ENCODE measurements at regions not wholly inside any gene's neighbourhood (a gene's known extent, or its start where the extent isn't known, plus 50 kb on each side); places are given as distances from the start of the nearest gene placed in this dataset.

DNA sequence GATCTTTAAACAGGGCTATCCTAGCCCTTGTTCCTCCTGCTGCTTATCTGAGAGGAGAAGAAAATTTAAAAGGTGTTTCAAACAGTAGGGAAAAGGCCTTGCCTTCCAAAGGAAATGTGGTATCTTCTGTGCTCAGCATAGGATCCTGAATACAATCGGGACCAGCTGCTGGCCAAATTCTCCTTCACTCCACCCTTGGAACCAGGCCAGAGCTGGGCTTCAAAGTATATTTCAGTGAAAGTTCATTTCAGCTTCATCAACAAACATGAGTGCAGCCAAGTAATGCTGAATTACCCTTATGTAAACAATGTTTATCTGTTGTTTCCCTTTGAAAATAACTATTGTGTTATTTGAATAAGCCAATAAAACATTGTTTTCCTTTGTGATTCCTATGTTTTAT, 146.5 kb upstream of the MEOX2 start:
- no peak for DNase-seq (ENCODE audit: low spot score)
- POLR2A ChIA-PET (ENCODE audit: low non-redundant PET): no interaction called here
- no peak overlapping the region for H3K27ac ChIP-seq
- CTCF ChIA-PET: no interaction called here
- TF ChIP-seq, protein P1, sequence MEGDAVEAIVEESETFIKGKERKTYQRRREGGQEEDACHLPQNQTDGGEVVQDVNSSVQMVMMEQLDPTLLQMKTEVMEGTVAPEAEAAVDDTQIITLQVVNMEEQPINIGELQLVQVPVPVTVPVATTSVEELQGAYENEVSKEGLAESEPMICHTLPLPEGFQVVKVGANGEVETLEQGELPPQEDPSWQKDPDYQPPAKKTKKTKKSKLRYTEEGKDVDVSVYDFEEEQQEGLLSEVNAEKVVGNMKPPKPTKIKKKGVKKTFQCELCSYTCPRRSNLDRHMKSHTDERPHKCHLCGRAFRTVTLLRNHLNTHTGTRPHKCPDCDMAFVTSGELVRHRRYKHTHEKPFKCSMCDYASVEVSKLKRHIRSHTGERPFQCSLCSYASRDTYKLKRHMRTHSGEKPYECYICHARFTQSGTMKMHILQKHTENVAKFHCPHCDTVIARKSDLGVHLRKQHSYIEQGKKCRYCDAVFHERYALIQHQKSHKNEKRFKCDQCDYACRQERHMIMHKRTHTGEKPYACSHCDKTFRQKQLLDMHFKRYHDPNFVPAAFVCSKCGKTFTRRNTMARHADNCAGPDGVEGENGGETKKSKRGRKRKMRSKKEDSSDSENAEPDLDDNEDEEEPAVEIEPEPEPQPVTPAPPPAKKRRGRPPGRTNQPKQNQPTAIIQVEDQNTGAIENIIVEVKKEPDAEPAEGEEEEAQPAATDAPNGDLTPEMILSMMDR (conservative IDR thresholded peaks at IDR 0.05; ENCODE audit: low read depth): no peak

DNA sequence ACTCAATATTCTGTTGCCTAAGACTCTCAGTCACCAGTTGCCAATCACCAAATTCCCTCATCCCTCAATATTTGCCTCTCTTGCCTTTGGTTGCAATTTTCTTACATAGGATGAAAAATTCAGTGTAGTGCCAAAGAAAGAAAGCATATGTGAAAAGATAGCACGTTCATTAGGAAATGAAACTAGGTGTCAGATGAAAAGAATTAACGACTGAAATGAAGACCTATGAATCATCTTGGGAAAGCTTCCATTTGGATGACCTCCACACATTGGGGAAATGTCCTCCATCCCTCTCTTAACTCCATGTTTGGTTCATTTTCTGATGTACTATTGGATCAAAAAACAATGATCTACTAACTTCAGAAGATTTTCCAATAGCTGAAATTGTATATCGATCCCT, 145.1 kb upstream of the MEOX2 start:
- ChIA-PET CTCF (no interaction called here), POLR2A (ENCODE audit: low non-redundant PET) (no interaction called here)
- TF ChIP-seq, protein P1 (conservative IDR thresholded peaks at IDR 0.05; ENCODE audit: low read depth): no peak
- no peak overlapping the region for H3K27ac ChIP-seq
- no peak for DNase-seq (ENCODE audit: low spot score)

DNA sequence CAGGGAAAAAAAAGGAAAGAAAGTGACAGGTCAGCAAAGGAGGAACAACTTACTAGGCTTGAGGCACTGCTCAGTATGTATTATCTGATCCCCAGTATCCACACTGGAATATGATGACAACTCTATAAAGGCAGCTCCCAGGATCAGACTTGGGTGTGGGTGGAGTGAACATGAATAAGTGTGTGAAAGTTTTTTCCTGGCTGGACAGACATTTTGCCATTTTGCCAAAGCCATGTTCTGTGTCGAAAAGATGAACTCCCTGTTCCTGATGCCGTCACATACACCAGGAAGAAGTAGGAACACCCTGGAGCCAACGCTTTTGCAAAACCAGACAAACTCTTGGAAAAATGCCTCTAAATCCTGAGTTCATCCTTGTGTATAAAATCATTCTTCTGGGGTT, 143.2 kb upstream of the MEOX2 start:
- H3K27ac ChIP-seq: no peak overlapping the region
- ChIA-PET POLR2A (ENCODE audit: low non-redundant PET) (no interaction called here), CTCF (no interaction called here)
- TF ChIP-seq, protein P1 (conservative IDR thresholded peaks at IDR 0.05; ENCODE audit: low read depth): no peak
- no peak for DNase-seq (ENCODE audit: low spot score)

DNA sequence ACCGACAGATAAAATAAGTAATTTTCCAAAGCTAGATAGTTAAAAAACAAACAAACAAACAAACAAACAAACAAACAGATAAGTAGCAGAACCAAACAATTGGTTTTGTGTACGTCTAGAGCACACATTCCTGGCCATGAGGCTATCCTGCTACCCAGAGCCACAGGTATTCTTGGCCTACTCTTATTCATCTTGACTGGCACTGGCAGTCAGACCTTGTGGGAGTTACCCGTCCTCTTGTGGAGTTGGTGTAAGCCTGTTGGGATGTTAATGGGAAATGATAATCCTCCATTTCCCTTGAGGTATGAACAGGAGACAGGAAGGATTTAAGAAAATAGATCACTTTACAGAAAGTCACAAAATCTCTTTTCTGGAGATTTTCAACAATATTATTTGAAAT, 142.4 kb upstream of the MEOX2 start:
- TF ChIP-seq, protein P1 (conservative IDR thresholded peaks at IDR 0.05; ENCODE audit: low read depth): no peak

DNA sequence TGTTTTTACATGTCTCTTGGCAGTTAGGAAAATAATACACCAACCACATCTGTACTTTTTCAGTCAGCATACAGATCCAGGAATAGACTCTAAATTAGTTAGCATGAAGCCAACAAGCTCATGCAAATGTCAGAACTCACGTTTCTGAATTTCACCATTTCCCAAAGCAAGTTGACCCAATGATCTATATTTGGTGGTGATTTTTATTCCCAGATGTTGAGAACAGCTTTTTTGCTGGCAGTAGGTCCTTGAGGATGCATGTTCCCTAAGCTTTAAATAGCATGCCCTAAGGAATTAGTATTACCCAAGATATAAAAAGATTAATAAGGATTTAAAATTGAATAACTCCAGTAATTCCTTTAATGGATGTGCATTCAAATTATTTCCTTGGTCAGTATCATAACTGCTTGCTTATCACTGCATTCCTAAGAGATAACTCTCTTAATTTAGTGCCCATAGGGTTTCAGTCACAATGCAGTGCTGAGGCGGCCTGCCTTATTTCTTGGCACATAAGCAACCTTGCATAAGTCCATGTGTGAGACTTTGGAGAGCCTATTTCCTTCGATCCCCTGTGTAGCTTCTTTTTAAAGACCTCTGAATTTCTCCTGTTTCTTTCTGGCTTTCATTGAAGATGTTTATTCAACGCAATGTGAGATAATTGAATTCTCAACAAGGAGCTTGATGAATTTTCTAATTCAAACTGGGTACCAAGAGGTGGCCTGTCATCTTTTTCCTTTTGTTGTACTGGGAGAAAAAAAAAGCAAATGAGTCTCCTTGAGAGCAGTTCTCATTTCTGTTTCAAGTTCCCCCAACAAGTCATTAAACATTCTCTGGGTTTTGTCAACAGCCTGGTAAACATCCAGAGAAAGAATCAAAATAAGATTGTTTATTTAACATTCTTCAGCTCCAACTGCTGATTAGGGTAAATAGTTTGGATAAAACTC, 135.3 kb upstream of the MEOX2 start:
- TF ChIP-seq, protein P1 (conservative IDR thresholded peaks at IDR 0.05; ENCODE audit: low read depth): no peak
- H3K27ac ChIP-seq: no peak overlapping the region
- ChIA-PET CTCF (interaction anchor here (0.6 to 1.1 kb wide), 3 partner anchors 33 to 990 kb away, joined by 3 to 4 read pairs (median 3); no protein-coding TSS in a partner anchor), POLR2A (ENCODE audit: low non-redundant PET) (no interaction called here)
- no peak for DNase-seq (ENCODE audit: low spot score)

More for the DNA sequence above, 142.4 kb upstream of the MEOX2 start:
- POLR2A ChIA-PET (ENCODE audit: low non-redundant PET): no interaction called here
- CTCF ChIA-PET: no interaction called here
- DNase-seq (ENCODE audit: low spot score): no peak
- no peak overlapping the region for H3K27ac ChIP-seq

DNA sequence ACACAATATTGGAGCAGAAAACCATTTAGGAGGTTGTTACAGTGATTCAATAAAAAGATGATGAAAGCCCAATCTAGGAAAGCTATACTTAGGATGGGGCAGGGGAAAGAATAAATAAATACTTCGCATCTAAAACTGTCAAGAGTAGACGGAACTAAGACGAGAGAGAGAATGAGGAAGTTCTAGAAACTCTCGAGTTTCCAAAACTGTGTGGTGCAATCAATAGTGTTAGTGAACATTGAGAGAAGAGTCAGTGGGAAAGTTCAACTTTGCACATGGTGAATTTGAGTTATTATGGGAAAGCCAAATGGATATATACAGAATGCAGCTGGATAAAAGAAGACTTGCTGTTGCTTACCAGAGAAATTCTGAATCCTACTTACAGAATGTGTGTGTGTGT, 133.8 kb upstream of the MEOX2 start:
- TF ChIP-seq, protein P1 (conservative IDR thresholded peaks at IDR 0.05; ENCODE audit: low read depth): no peak
- no peak for DNase-seq (ENCODE audit: low spot score)
- ChIA-PET POLR2A (ENCODE audit: low non-redundant PET) (no interaction called here), CTCF (interaction anchor here (0.7 kb wide), 1 partner anchor 403 kb away, joined by 3 read pairs; no protein-coding TSS in a partner anchor)
- no peak overlapping the region for H3K27ac ChIP-seq
